ENCODE measurements at regions not wholly inside any gene's neighbourhood (a gene's known extent, or its start where the extent isn't known, plus 50 kb on each side); places are given as distances from the start of the nearest gene placed in this dataset.

- TF ChIP-seq POLR2A (IDR thresholded peaks at IDR 0.05; ENCODE audit: low read depth, low read length) (no peak), POLR2AphosphoS5 (IDR thresholded peaks at IDR 0.05; ENCODE audit: low read depth, low read length) (no peak)
Observed at GRCh38 chr2:79250656-79251055, 91.1 kb upstream of the REG3A start.
